HL-60/S4 treated with phorbol 12-myristate 13-acetate at 8.2 ng/mL for 4 days and 3 days (cell line): ENCODE measurements at regions not wholly inside any gene's neighbourhood (a gene's known extent, or its start where the extent isn't known, plus 50 kb on each side); places are given as distances from the start of the nearest gene placed in this dataset.
"Not testable (repeated sequence)": the region's sequence is repeated elsewhere in the genome, so short reads cannot be mapped to it uniquely, and the experiment has no call there.

Experiments
- in situ Hi-C: fragments of 300-500 bp; cut with MboI; formaldehyde crosslinking; loops from 2 replicates; pipeline ENCODE4 v1.15.0; 2022; ENCODE audit warnings: low sequenced_read_pairs

- in situ Hi-C loops: not testable (repeated sequence)
These were observed 109.8 kb downstream of the RNASET2 start for GRCh38 chr6:166846446-166847142.

DNA sequence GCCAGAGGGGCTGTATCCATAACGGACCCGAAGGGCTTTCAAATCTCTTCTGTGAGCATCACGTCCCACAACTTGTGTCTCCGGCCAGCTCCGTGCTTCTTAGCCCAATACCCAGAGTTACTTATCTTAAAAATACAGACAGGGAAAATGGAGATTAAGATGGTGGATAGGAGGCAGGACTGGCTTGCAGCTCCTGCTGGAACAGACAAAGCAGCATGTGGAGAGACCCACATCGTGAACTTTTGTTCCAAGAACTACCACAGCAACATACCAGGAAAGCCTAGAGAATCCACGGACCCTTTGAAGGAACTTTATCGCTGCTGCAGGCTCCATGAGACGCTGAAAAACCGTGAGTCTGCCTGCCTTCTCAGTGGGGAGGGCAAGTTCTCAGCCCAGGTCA is 113.7 kb downstream of the RNASET2 start:
- in situ Hi-C loops: no loop called here

GRCh38 chr6:166841216-166841615 is 115.1 kb downstream of the RNASET2 start:
- in situ Hi-C loops: no loop called here

DNA sequence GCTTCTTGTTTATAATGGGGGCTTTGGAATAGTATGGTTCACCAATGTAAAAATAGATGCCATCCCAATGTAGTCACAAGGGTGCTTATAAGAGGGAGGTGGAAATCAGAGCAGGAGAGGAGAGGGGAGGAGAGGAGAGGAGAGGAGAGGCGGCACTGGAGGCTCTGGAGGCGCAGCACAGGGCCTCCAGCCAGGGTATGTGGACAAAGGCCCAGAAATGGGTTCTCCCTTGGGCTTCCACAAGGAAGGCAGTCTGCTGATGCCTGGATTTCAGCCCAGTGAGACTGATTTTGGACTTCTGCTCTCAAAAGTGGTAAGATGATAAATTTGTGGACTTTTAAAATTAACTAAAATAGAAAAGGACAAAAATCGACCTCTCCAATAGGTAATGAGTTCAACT is 116.8 kb downstream of the RNASET2 start:
- in situ Hi-C loops: no loop called here

GRCh38 chr6:166838987-166839386 is 117.4 kb downstream of the RNASET2 start:
- in situ Hi-C loops: no loop called here

- in situ Hi-C loops: no loop called here
These were observed 119.3 kb downstream of the RNASET2 start for GRCh38 chr6:166836785-166837718.

GRCh38 chr6:166834049-166834448 is 122.3 kb downstream of the RNASET2 start:
- in situ Hi-C loops: no loop called here

DNA sequence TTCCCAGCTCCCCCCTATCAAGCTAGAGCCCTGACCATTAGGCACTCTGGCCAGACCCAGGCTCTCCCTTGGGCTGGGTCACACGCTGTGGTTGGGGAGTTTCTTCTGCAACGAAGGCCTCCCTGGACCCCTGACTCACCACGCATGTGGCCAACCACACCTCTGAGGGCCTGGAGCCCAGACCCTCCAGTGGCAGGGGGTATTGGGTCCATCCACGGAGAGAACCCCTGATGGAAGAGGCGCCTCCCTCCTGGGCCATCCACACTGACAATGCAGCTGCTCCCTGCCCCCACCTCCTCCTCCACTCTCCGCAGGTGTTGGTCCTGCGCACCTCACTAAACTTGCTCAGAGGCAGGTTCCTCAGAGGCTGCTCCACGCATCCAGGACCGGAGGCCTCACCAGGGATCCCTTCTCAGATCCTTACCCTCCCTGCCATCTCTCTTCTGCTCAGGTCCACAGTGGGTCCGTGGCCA is 125.4 kb downstream of the RNASET2 start:
- in situ Hi-C loops: no loop called here

- in situ Hi-C loops: no loop called here
These were observed 126.0 kb downstream of the RNASET2 start for GRCh38 chr6:166830185-166830890.

- in situ Hi-C loops: no loop called here
These were observed 130.1 kb downstream of the RNASET2 start for GRCh38 chr6:166826264-166826663.

GRCh38 chr6:166825553-166826145 is 130.7 kb downstream of the RNASET2 start:
- in situ Hi-C loops: no loop called here

GRCh38 chr6:166824880-166825250 is 131.5 kb downstream of the RNASET2 start:
- in situ Hi-C loops: no loop called here

GRCh38 chr6:166824146-166824879 is 132.0 kb downstream of the RNASET2 start:
- in situ Hi-C loops: no loop called here

DNA sequence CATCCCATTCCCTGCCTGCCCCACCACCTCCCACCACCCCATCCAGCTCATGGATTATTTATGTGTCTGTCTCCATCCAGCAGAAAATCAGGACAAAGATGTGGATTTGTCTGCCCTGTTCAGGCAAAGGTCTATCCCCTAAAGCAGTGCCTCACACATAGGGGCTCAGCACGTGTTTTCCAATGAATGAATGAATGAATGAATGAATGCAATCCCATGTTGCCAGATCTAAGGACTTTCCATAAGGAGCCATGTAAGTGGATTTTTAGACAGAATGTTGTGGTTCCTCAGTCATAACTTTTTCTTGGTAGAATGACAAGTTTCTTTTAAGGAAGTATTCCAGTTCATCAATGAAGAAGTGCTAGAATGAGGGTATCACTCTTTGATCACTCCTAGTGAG is 133.7 kb downstream of the RNASET2 start:
- in situ Hi-C loops: no loop called here

GRCh38 chr6:166820483-166820882 is 135.9 kb downstream of the RNASET2 start:
- in situ Hi-C loops: no loop called here

DNA sequence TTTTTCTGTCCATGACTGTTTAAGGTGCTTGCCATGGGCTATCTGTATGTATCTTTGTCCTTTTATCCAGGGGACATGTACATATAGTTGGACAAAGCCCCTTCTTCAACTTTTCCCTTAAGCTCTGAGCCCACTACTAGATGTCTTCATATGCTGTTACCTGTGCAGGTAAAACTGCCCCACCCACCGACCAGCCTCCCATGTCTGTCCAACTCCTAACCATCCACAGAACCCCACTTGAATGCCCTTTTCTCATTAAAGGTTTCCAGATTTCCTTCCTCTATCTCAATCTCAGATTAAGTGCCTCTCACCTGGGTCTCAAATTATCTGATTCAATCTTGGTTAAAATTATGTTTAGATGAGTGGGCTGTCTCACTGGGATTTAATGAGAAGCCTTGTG is 136.3 kb downstream of the RNASET2 start:
- in situ Hi-C loops: no loop called here

DNA sequence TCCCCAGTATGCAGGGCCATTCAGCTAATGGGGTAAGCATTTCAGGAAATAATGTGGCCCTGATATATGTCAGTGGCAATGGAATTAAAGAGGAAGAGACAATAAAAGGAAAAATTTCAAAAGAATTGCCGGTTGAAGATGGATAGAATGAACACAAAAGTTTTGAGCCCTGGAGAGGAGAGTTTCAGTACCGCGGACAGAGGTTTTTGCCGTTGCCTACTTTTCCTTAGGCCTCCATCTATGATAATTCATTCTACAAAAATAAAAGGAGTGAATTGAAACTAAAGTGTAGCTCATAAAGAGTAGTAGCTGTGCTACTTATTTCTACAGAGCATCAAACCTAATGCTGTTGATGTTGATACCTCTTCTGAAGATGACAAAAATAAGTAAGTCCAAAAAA is 140.7 kb downstream of the RNASET2 start:
- in situ Hi-C loops: no loop called here

DNA sequence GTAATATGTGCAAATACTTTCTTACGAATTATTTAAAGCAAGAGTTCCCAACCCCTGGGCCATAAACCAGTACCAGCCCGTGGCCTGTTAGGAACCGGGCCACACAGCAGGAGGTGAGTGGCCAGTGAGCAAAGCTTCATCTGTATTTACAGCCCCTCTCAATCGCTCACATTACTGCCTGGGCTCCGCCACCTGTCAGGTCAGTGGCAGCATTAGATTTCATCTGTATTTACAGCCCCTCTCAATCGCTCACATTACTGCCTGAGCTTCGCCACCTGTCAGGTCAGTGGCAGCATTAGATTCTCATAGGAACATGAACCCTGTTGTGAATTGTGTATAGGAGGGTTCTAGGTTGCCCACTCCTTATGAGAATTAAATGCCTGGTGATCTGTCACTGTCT is 142.0 kb downstream of the RNASET2 start:
- in situ Hi-C loops: no loop called here

DNA sequence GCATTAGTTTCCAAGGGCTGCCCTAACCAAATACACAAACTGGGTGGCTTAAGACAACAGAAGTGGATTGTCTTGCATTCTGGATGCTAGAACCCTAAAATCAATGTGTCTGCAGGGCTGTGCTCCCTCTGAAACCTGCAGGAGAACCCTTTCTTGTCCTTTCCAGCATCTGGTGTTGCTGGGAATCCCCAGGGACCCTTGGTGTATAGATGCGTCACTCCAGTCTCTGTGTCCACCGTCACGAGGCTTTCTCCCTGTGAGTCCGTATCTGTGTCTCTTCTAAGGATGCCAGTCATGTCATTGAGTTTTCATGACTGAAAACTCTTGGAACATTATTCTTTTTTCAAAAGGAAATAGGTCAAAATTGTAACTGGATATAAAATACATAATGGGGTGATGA is 142.9 kb downstream of the RNASET2 start:
- in situ Hi-C loops: no loop called here

DNA sequence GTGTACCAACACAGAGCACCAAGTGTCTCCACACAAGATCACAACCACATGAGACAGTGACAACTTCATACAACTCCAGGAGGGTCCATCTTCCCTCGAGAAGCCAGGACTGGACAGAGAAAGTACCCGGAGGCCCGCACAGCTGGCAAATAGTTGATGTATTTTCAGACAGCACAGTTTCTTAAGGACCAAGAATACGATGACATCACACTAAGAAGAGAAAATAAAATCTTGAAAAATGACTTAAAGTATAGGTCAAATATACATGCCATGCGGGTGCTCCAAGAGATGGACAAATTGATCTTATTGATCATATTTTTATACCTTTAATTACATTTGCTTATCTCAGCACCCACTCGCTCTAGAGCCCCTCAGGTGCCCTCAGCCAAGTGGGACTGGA is 145.5 kb downstream of the RNASET2 start:
- in situ Hi-C loops: no loop called here
